ENCODE measurements at regions not wholly inside any gene's neighbourhood (a gene's known extent, or its start where the extent isn't known, plus 50 kb on each side); places are given as distances from the start of the nearest gene placed in this dataset.

DNA sequence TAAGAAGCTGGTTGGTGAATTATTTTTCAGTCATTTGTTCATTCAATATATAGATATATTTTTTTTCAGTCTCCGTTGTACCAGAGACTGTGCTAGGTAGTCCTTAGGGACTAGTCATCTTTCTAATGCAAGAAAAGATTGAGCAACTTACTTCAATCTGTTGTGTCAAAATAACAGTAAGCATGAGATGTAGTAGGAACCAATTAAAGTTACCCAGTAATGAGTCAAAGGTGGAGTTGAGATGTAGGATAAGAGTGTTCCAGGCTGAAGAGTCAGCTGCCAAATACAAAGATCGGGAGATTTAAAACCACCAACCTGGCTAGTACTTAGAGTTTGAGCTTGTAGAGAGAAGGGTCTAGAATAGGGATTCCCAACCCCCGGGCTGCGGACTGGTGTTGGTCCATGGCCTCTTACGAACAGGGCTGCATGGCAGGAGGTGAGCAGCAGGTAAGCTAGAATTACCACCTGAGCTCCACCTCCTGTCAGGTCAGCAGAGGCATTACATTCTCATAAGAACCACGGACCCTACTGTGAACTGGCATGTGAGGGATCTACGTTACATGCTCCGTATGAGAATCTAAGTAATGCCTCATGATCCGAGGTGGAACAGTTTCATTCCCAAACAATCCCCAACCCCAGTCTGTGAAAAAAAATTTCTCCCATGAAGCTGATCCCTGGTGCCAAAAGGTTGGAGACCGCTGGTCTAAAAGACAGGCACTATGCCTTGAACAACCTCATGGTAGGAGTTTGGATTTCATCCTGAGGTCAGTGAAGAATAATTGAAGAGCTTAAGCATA, 1241.5 kb upstream of the WWC1 start:
- no peak for TF ChIP-seq POLR2A (IDR thresholded peaks at IDR 0.05; ENCODE audit: low read length)
- no peak for TF ChIP-seq GATA1 (IDR thresholded peaks at IDR 0.05; ENCODE audit: low read depth, low read length)
